HepG2 (cell line): ENCODE measurements at regions not wholly inside any gene's neighbourhood (a gene's known extent, or its start where the extent isn't known, plus 50 kb on each side); places are given as distances from the start of the nearest gene placed in this dataset.

Experiments used
- ATAC-seq: fragments of 200-7000 bp; cut with Tn5 transposase; 3 replicates; pipeline ENCODE4 v1.9.1; 2020; ENCODE audit warnings: mild to moderate bottlenecking, moderate library complexity
- BruUV-seq: library from RNA; stranded (reverse); fragments of 400-500 nt; replicated peaks from 2 replicates; lab custom pipeline; 2021; lab: Mats Ljungman, UMichigan
- CTCF ChIA-PET: fragments of 300-600 bp; formaldehyde crosslinking; extraction: SDS; loops from one replicate; lab custom pipeline; 2021; ENCODE audit warnings: low total read pairs, inconsistent platforms, low intra/inter-chr PET ratio; lab: Yijun Ruan, JAX
- POLR2A ChIA-PET: fragments of 350-600 bp; sonication (Branson Sonifier 250); formaldehyde crosslinking; loops from one replicate; lab custom pipeline; 2020; ENCODE audit warnings: antibody characterized with exemption, inconsistent platforms; lab: Yijun Ruan, JAX
- DNase-seq: peaks from one replicate; pipeline ENCODE4 v3.0.0-alpha.2; 2015; ENCODE audit warnings: low spot score
- FAIRE-seq: peaks from 3 replicates; lab custom pipeline; 2011; peaks lifted over from hg19 to GRCh38; lab: Jason Lieb, UNC
- H2AFZ ChIP-seq: one replicate; pipeline ENCODE4 v1.6.1; 2011; ENCODE audit warnings: low read length, inconsistent platforms
- H3K27ac ChIP-seq: fragments of 300-600 bp; 3 replicates; pipeline ENCODE4 v1.8.0; 2011; ENCODE audit warnings: mixed run types, mild to moderate bottlenecking, mixed read lengths, low read length, inconsistent platforms; ENCODE audit not compliant: insufficient read depth; ENCODE audit errors: extremely low read length
- H3K27me3 ChIP-seq, 2 experiments: fragments of 200-600 bp in 1 of 2; 2 replicates in 1 of 2; 3 replicates in 1 of 2; pipeline versions ENCODE4 v1.6.0 to v1.8.0; 2011; ENCODE audit warnings: low read length in 2 of 2, mild to moderate bottlenecking in 2 of 2, moderate library complexity in 2 of 2, inconsistent platforms in 1 of 2; ENCODE audit not compliant: insufficient read depth in 2 of 2, control insufficient read depth in 1 of 2
- H3K36me3 ChIP-seq, 2 experiments: fragments of 200-600 bp in 1 of 2; replicated peaks in 1 of 2; 2 replicates in 1 of 2; 3 replicates in 1 of 2; pipeline versions ENCODE4 v1.5.1 to v1.8.0; 2011; ENCODE audit warnings: low read length in 2 of 2, inconsistent platforms in 1 of 2; ENCODE audit not compliant: insufficient read depth in 2 of 2, control insufficient read depth in 1 of 2
- H3K4me1 ChIP-seq: 2 replicates; pipeline ENCODE4 v1.5.1; 2012; ENCODE audit warnings: low read length, inconsistent platforms; ENCODE audit not compliant: insufficient read depth
- H3K4me2 ChIP-seq: 2 replicates; pipeline ENCODE4 v1.6.0; 2011; ENCODE audit warnings: low read depth, low read length, inconsistent platforms
- H3K4me3 ChIP-seq, 3 experiments: fragments of 200-600 bp in 1 of 3; sonication (generic), shearing (Covaris generic) in 1 of 3; replicated peaks in 1 of 3; 2 replicates each; pipeline ENCODE4 v1.5.1; 2011 to 2016; ENCODE audit warnings: low read length in 3 of 3, inconsistent platforms in 2 of 3, low read depth in 2 of 3, mild to moderate bottlenecking in 2 of 3, control low read depth in 1 of 3, mixed read lengths in 1 of 3; ENCODE audit not compliant: insufficient read depth in 1 of 3
- H3K79me2 ChIP-seq: one replicate; pipeline ENCODE4 v1.6.1; 2011; ENCODE audit warnings: low read length, inconsistent platforms; ENCODE audit not compliant: insufficient read depth
- H3K9ac ChIP-seq: 2 replicates; pipeline ENCODE4 v1.6.0; 2011; ENCODE audit warnings: mild to moderate bottlenecking, low read depth, low read length, inconsistent platforms; ENCODE audit not compliant: insufficient read depth
- H3K9me3 ChIP-seq: 2 replicates; pipeline ENCODE4 v1.5.1; 2012; ENCODE audit warnings: mild to moderate bottlenecking, low read length
- H4K20me1 ChIP-seq: 2 replicates; pipeline ENCODE4 v1.6.0; 2011; ENCODE audit warnings: inconsistent platforms, mild to moderate bottlenecking, low read length, moderate library complexity; ENCODE audit not compliant: insufficient read depth
- FOXO4 ChIP-seq: sonication (generic); formaldehyde crosslinking; conservative IDR thresholded peaks from 2 replicates; pipeline ENCODE4 v1.8.1; 2023; ENCODE audit warnings: missing genetic modification reagents
- HOXA3 ChIP-seq: sonication (generic); formaldehyde crosslinking; IDR thresholded peaks from 2 replicates; pipeline ENCODE4 v1.5.0; 2020; ENCODE audit warnings: missing genetic modification reagents
- ONECUT2 ChIP-seq: sonication (generic); formaldehyde crosslinking; IDR thresholded peaks from 2 replicates; pipeline ENCODE4 v1.4.0; 2020; ENCODE audit warnings: missing genetic modification reagents
- RNF2 ChIP-seq: fragments of 450-650 bp; conservative IDR thresholded peaks from 2 replicates; pipeline ENCODE4 v1.6.1; 2016; ENCODE audit warnings: low read depth
- SETDB1 ChIP-seq: sonication (generic); formaldehyde crosslinking; IDR thresholded peaks from 2 replicates; pipeline ENCODE4 v1.5.1; 2020; ENCODE audit warnings: missing genetic modification reagents, mild to moderate bottlenecking, borderline replicate concordance
- TCF7 ChIP-seq: sonication (generic); IDR thresholded peaks from 2 replicates; pipeline ENCODE4 v1.6.1; 2016; ENCODE audit warnings: antibody characterized with exemption, low read depth
- ZNF292 ChIP-seq: sonication (generic); formaldehyde crosslinking; IDR thresholded peaks from 2 replicates; pipeline ENCODE4 v1.8.1; 2022; ENCODE audit warnings: mild to moderate bottlenecking, low read depth, missing genetic modification reagents, borderline replicate concordance
- ZNF326 ChIP-seq: sonication (generic); formaldehyde crosslinking; IDR thresholded peaks from 2 replicates; pipeline ENCODE4 v1.4.0; 2020; ENCODE audit warnings: missing genetic modification reagents, borderline replicate concordance
- ZNF660 ChIP-seq: sonication (generic); formaldehyde crosslinking; IDR thresholded peaks from 2 replicates; pipeline ENCODE4 v1.5.1; 2020; ENCODE audit warnings: mild to moderate bottlenecking, low read depth, missing genetic modification reagents, borderline replicate concordance
- WGBS: methylation state at CpG from one replicate; pipeline ENCODE4 v1.1.6; 2017; ENCODE audit warnings: low lambda C conversion rate; 5-methylcytosine and 5-hydroxymethylcytosine counted together
- in situ Hi-C: cut with HindIII; loops from 2 replicates; pipeline ENCODE4 v1.10.0; 2017; ENCODE audit warnings: low pct_unique_long_range_greater_than_20kb; ENCODE audit not compliant: extremely low pct_ligation_motif_present
- intact Hi-C: fragments of 100-400 bp; cut with micrococcal nuclease; formaldehyde crosslinking; loops from one replicate; pipeline ENCODE4 v1.10.0; 2022; ENCODE audit not compliant: unreplicated experiment
- TF ChIP-seq, protein P1 (sequence below): IDR thresholded peaks from 2 replicates; pipeline ENCODE4 v1.6.1; 2012; ENCODE audit warnings: low read depth, low read length, improper control_type of control experiment

GRCh38 chr9:78856781-78857180 lies 559.9 kb downstream of the PSAT1 start (continued):
- TF ChIP-seq, protein P1, sequence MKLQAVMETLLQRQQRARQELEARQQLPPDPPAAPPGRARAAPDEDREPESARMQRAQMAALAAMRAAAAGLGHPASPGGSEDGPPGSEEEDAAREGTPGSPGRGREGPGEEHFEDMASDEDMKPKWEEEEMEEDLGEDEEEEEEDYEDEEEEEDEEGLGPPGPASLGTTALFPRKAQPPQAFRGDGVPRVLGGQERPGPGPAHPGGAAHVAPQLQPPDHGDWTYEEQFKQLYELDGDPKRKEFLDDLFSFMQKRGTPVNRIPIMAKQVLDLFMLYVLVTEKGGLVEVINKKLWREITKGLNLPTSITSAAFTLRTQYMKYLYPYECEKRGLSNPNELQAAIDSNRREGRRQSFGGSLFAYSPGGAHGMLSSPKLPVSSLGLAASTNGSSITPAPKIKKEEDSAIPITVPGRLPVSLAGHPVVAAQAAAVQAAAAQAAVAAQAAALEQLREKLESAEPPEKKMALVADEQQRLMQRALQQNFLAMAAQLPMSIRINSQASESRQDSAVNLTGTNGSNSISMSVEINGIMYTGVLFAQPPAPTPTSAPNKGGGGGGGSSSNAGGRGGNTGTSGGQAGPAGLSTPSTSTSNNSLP, result no peak
- TF ChIP-seq FOXO4 (CRISPR knock-in tag), result no peak

- DNase-seq, result no peak
- WGBS, result 27% methylated on average over 15 of the region's 23 CpGs
- no TSS peak for BruUV-seq
- no peak overlapping the region for H3K4me3 ChIP-seq
- no peak overlapping the region for H2AFZ ChIP-seq
- H3K79me2 ChIP-seq, result no peaks in the 10 kb centered on the region
- H3K4me1 ChIP-seq, result no peaks in the 10 kb centered on the region
- TF ChIP-seq ONECUT2 (CRISPR knock-in tag) (no peak), RNF2 (no peak), SETDB1 (CRISPR knock-in tag) (no peak), ZNF292 (CRISPR knock-in tag) (no peak), HOXA3 (CRISPR knock-in tag) (no peak), ZNF660 (no peak), ZNF326 (CRISPR knock-in tag) (no peak), TCF7 (no peak)
- ChIA-PET POLR2A (no interaction called here), CTCF (no interaction called here)
- peaks cover 0 to 6% of the 10 kb centered on the region in 2 experiments; a peak in 1 of 5 replicates for H3K27me3 ChIP-seq
- H3K9me3 ChIP-seq, result no peaks in the 10 kb centered on the region
- no peak for ATAC-seq
- H3K9ac ChIP-seq, result no peak overlapping the region
- H3K4me2 ChIP-seq, result no peak overlapping the region
- no peak for FAIRE-seq
- H4K20me1 ChIP-seq, result no peaks in the 10 kb centered on the region
- in situ Hi-C loops (no loop called here), intact Hi-C loops (no loop called here)
- no peak overlapping the region for H3K27ac ChIP-seq
- no peaks in the 10 kb centered on the region for H3K36me3 ChIP-seq
Observed at GRCh38 chr9:78857373-78858225, 560.7 kb downstream of the PSAT1 start.
